Coronary artery (tissue), 2 donors: ENCODE measurements at regions not wholly inside any gene's neighbourhood (a gene's known extent, or its start where the extent isn't known, plus 50 kb on each side); places are given as distances from the start of the nearest gene placed in this dataset.

ENCODE experiments used
- DNase-seq: peaks from one replicate; pipeline ENCODE4 v3.0.0-alpha.2; 2017; ENCODE audit warnings: low spot score
- H3K27ac ChIP-seq, 2 donors: fragments of 200-600 bp; sonication (generic); one replicate each; pipeline ENCODE4 v1.5.1; 2016 to 2019
- H3K4me3 ChIP-seq: fragments of 200-600 bp; sonication (generic); 2 replicates; pipeline ENCODE4 v1.5.1; 2016; ENCODE audit warnings: mild to moderate bottlenecking, moderate library complexity
- TF ChIP-seq, protein P1 (sequence below): fragments of 200-600 bp; sonication (generic); IDR thresholded peaks from one replicate; pipeline ENCODE4 v1.5.1; 2019; ENCODE audit warnings: antibody characterized with exemption

DNA sequence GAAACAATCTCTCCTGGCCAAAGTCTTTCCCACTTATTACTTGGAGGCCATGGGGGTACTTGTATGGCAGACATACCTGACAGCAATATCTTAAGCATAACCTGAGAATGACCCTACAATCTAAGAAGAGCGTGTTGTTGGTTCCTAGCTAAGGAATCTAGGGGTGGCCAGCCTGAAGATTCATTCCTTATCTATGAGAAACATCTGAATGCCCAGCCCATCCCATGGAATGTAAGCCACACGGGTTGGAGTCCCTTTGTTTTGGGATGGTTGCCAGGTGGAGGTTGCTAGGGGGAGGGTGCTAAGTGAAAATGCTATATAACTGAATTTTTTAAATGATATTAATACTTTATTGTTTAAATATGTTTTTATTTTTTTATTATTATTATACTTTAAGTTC, 725.0 kb downstream of the ETS1 start:
- H3K27ac ChIP-seq = no peak overlapping the region
- TF ChIP-seq, protein P1, sequence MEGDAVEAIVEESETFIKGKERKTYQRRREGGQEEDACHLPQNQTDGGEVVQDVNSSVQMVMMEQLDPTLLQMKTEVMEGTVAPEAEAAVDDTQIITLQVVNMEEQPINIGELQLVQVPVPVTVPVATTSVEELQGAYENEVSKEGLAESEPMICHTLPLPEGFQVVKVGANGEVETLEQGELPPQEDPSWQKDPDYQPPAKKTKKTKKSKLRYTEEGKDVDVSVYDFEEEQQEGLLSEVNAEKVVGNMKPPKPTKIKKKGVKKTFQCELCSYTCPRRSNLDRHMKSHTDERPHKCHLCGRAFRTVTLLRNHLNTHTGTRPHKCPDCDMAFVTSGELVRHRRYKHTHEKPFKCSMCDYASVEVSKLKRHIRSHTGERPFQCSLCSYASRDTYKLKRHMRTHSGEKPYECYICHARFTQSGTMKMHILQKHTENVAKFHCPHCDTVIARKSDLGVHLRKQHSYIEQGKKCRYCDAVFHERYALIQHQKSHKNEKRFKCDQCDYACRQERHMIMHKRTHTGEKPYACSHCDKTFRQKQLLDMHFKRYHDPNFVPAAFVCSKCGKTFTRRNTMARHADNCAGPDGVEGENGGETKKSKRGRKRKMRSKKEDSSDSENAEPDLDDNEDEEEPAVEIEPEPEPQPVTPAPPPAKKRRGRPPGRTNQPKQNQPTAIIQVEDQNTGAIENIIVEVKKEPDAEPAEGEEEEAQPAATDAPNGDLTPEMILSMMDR = no peak
- DNase-seq = no peak
- H3K4me3 ChIP-seq = no peak overlapping the region

DNA sequence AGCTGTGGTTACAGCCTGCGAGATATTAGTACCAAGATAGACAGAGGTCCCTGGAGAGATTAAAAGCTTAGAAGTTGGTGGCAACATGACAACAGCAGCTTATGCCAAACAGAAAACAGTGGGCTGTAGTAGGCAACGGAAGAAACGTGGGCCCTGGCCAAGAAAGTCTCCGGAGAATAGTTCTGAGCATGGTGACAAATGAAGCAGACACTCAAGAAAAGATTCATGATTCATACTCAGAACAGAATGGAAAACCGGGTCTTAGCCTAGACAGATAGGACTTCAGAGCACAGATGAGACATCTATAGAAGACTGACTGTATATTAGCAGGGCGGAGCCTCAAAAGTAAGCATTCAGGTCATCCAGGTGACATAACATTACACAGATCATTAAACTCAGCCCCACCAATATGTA, 727.4 kb downstream of the ETS1 start:
- TF ChIP-seq, protein P1 = no peak
- Histone ChIP-seq H3K27ac (no peak overlapping the region), H3K4me3 (no peak overlapping the region)
- no peak for DNase-seq

DNA sequence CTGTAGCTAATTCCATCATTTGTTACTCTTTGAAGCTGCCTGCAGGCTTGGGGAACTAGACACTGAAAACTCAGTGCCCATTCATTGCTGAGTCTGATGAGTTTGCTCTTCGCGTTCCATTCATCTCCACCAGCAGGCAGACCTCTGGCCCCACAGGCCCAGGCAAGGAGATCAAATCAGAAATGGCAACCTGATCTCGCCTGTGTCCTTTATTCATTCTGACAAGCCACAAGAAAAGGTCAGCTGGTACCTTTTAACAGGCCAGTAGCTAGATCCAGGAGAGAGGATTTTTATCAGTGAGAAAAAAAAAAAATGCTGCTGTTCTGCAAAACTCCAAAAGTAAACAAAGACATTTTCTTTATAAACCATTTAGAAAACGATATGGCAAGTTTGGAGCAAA, 742.5 kb downstream of the ETS1 start:
- DNase-seq = no peak
- H3K4me3 ChIP-seq = no peak overlapping the region
- TF ChIP-seq, protein P1 = no peak
- H3K27ac ChIP-seq = no peak overlapping the region

DNA sequence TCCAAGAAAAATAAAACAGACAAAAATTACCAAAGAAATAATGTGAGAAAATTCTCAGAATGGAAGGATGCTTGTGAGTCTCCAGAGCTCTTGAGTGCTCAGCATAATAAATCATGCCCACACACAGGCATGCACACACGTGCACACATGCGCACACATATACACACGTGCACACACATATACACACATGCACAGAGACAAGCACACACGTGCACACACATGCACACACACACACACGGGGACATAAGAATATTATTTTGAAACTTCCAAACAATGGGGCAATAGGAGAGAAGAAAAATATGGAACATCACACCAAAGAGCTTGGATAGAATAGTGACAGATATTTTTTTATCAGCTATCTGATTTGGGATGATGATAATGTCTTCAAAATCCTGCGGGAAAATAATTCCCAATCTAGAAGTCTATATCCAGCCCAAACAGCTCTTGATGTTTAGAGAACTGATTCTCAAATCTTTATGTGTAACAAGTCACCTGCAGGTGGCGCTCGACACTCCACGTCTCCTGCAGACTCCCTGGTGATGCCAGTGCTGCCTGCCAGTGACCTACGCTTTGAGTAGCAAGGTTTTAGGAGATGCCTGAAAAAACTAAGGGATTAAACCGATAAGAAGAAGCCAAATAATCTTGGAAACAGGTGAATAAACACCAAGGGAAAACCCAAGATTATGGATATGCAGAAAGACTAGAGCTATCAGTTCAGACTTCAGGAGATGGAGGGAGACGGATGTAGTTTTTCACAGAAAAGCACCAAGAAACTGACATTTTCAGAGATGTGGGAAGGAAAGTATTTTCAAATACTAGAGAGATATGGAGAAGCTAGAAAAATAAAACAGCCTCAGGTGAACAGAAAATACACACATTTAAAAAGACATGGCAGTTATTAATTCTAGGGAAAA, 743.6 kb downstream of the ETS1 start:
- no peak overlapping the region for H3K27ac ChIP-seq
- TF ChIP-seq, protein P1 = no peak
- H3K4me3 ChIP-seq = no peak overlapping the region
- no peak for DNase-seq

DNA sequence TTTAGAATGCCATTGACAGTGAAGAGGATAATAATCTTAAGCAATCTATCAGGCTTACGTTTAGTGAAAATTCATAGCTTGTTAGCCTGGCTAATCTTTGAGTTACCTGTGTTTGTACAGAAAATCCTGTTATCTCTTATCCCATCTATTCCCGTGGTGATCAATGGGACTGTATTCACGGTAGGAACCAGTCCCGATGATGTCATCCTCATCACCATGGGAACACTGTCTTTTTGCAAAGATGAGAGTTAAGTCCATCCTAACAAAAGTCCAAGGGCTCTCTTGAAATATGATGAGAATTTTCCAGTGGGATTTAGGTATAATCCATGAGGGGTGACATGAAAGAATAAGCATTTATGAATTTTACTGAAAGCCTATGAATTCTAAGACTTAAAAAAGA, 762.2 kb downstream of the ETS1 start:
- no peak for DNase-seq
- no peak overlapping the region for H3K27ac ChIP-seq
- TF ChIP-seq, protein P1 = no peak
- no peak overlapping the region for H3K4me3 ChIP-seq

DNA sequence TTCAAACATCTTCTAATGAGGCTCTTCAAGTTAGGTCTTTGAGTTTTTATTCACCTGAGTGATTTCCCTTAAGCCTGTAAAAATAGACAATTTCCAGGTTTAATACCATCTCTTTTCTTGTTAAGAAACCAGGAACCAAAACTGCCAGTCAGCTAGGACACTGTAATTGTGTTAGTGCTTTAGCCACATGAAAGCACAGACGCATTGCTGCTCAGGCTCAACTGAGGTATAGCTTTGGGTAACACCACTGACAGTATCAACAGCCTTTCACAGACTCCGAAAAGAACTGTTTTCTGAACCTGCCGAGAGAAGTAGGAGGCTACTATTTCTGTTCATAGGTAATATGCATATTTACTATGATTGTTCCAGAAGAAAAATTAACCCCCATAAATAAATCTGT, 768.7 kb downstream of the ETS1 start:
- DNase-seq = no peak
- no peak overlapping the region for H3K4me3 ChIP-seq
- TF ChIP-seq, protein P1 = no peak
- no peak overlapping the region for H3K27ac ChIP-seq

DNA sequence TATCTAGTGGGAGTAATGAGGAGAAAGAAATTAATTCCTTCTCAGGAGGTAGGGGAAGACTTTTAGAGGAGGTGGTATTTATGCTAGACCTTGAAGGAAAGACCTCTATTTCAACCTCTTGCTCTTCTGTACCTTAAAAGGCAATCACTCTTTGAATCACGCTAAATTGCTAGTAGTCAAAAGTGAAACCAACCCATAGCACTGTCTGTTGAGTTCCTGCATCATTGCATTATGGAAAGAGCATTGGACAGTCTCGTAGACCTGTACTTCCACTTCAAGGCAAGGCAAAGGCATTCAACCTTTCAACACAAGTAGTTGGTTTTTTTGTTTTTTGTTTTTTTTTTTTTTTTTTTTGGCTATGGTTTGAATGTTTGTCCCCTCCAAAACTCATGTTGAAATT, 770.4 kb downstream of the ETS1 start:
- H3K27ac ChIP-seq = no peak overlapping the region
- DNase-seq = no peak
- TF ChIP-seq, protein P1 = no peak
- no peak overlapping the region for H3K4me3 ChIP-seq
